Peyer's patch (tissue), 4 donors: ENCODE measurements at regions not wholly inside any gene's neighbourhood (a gene's known extent, or its start where the extent isn't known, plus 50 kb on each side); places are given as distances from the start of the nearest gene placed in this dataset.

Experiments
- POLR2A ChIP-seq, 2 donors: fragments of 450-650 bp; IDR thresholded peaks; one replicate each; pipeline ENCODE4 v1.5.1; 2017; ENCODE audit warnings: antibody characterized with exemption in 2 of 2, mild to moderate bottlenecking in 2 of 2, moderate library complexity in 2 of 2
- TF ChIP-seq, protein P1 (sequence below), 6 experiments: fragments of 450-650 bp in 4 of 6; fragments of 200-600 bp in 2 of 6; sonication (generic) in 1 of 6; IDR thresholded peaks; one replicate each; pipeline ENCODE4 v1.5.1; 2017 to 2019; ENCODE audit warnings: antibody characterized with exemption in 6 of 6, mild to moderate bottlenecking in 3 of 6, moderate library complexity in 1 of 6

DNA sequence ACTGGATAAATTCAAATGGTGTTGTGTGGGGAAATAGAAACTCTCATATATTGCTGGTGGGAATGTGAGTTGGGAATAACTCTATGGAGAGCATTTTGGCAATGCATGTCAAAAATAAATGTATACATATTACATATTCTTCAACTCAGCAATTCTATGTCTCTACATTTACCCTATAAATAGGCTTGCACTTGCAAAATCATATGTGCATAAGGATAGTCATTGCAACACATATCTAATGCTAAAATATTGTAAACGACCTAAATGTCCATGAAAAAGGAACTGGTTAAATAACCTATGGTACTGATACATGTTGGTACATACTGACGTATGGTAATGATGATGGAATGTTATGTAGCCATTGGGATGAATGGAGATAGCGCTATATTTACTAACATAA is 94.5 kb upstream of the CHD1 start:
- no peak for TF ChIP-seq POLR2A (IDR thresholded peaks at IDR 0.05)
- TF ChIP-seq, protein P1, sequence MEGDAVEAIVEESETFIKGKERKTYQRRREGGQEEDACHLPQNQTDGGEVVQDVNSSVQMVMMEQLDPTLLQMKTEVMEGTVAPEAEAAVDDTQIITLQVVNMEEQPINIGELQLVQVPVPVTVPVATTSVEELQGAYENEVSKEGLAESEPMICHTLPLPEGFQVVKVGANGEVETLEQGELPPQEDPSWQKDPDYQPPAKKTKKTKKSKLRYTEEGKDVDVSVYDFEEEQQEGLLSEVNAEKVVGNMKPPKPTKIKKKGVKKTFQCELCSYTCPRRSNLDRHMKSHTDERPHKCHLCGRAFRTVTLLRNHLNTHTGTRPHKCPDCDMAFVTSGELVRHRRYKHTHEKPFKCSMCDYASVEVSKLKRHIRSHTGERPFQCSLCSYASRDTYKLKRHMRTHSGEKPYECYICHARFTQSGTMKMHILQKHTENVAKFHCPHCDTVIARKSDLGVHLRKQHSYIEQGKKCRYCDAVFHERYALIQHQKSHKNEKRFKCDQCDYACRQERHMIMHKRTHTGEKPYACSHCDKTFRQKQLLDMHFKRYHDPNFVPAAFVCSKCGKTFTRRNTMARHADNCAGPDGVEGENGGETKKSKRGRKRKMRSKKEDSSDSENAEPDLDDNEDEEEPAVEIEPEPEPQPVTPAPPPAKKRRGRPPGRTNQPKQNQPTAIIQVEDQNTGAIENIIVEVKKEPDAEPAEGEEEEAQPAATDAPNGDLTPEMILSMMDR (IDR thresholded peaks at IDR 0.05): no peak
